ENCODE measurements at regions not wholly inside any gene's neighbourhood (a gene's known extent, or its start where the extent isn't known, plus 50 kb on each side); places are given as distances from the start of the nearest gene placed in this dataset.

GRCh38 chr2:76312236-76312635 lies 601.5 kb upstream of the GCFC2 start:
- no peak for DNase-seq

GRCh38 chr2:76311728-76312127 lies 601.0 kb upstream of the GCFC2 start:
- no peak for DNase-seq

- no peak for DNase-seq
Measured at GRCh38 chr2:76310894-76311633, 600.3 kb upstream of the GCFC2 start.

GRCh38 chr2:76307495-76307894 lies 596.8 kb upstream of the GCFC2 start:
- no peak for DNase-seq

GRCh38 chr2:76298041-76298440 lies 587.3 kb upstream of the GCFC2 start:
- DNase-seq: no peak

- no peak for DNase-seq
Measured at GRCh38 chr2:76296438-76296837, 585.7 kb upstream of the GCFC2 start.

- DNase-seq: no peak
Measured at GRCh38 chr2:76295762-76296161, 585.0 kb upstream of the GCFC2 start.

- DNase-seq: no peak
Measured at GRCh38 chr2:76288598-76288997, 577.9 kb upstream of the GCFC2 start.

- no peak for DNase-seq
Measured at GRCh38 chr2:76288146-76288545, 577.4 kb upstream of the GCFC2 start.

GRCh38 chr2:76283350-76283749 lies 572.6 kb upstream of the GCFC2 start:
- no peak for DNase-seq

- no peak for DNase-seq
Measured at GRCh38 chr2:76281156-76281841, 570.6 kb upstream of the GCFC2 start.

- DNase-seq: no peak
Measured at GRCh38 chr2:76280686-76281085, 570.0 kb upstream of the GCFC2 start.

GRCh38 chr2:76279142-76279541 lies 568.4 kb upstream of the GCFC2 start:
- DNase-seq: no peak

GRCh38 chr2:76275788-76276187 lies 565.1 kb upstream of the GCFC2 start:
- DNase-seq: no peak

GRCh38 chr2:76274676-76275075 lies 564.0 kb upstream of the GCFC2 start:
- DNase-seq: no peak

- DNase-seq: no peak
Measured at GRCh38 chr2:76274160-76274559, 563.4 kb upstream of the GCFC2 start.

- DNase-seq: no peak
Measured at GRCh38 chr2:76270096-76270710, 559.5 kb upstream of the GCFC2 start.

GRCh38 chr2:76268902-76269620 lies 558.3 kb upstream of the GCFC2 start:
- DNase-seq: no peak

GRCh38 chr2:76268484-76268883 lies 557.8 kb upstream of the GCFC2 start:
- no peak for DNase-seq

GRCh38 chr2:76257802-76258201 lies 547.1 kb upstream of the GCFC2 start:
- DNase-seq: no peak

- DNase-seq: no peak
Measured at GRCh38 chr2:76256458-76257088, 545.9 kb upstream of the GCFC2 start.

- DNase-seq: no peak
Measured at GRCh38 chr2:76252704-76253103, 542.0 kb upstream of the GCFC2 start.

GRCh38 chr2:76251342-76251741 lies 540.6 kb upstream of the GCFC2 start:
- DNase-seq: no peak

All from CD4-positive, alpha-beta T cell treated with Interleukin-17A for 1 hour (primary cell).